Endothelial cell of umbilical vein (primary cell): ENCODE measurements at regions not wholly inside any gene's neighbourhood (a gene's known extent, or its start where the extent isn't known, plus 50 kb on each side); places are given as distances from the start of the nearest gene placed in this dataset.

Experiments used
- BruUV-seq: library from RNA; stranded (reverse); fragments of 400-500 nt; replicated peaks from 2 replicates; lab custom pipeline; 2021; lab: Mats Ljungman, UMichigan
- CTCF ChIA-PET: fragments of 300-600, 350-600 bp; sonication (Branson Sonifier 250); formaldehyde crosslinking; loops from one replicate; lab custom pipeline; 2021; ENCODE audit warnings: antibody characterized with exemption, inconsistent platforms; lab: Charles Lee
- POLR2A ChIA-PET: fragments of 300-600, 350-600 bp; sonication (Branson Sonifier 250); formaldehyde crosslinking; loops from one replicate; lab custom pipeline; 2021; ENCODE audit warnings: antibody characterized with exemption, inconsistent platforms; lab: Charles Lee
- DNase-seq: peaks from one replicate; pipeline ENCODE4 v3.0.0-alpha.2; 2011; ENCODE audit warnings: low read depth, low spot score
- FAIRE-seq: peaks from 2 replicates; lab custom pipeline; 2011; peaks lifted over from hg19 to GRCh38; lab: Jason Lieb, UNC
- H2AFZ ChIP-seq: 2 replicates; pipeline ENCODE4 v1.6.0; 2012; ENCODE audit warnings: low read depth, low read length, control low read depth, inconsistent platforms
- H3K27ac ChIP-seq: 2 replicates; pipeline ENCODE4 v1.5.1; 2011; ENCODE audit warnings: low read depth, mild to moderate bottlenecking, control low read depth, low read length, moderate library complexity; ENCODE audit not compliant: insufficient read depth
- H3K27me3 ChIP-seq, 2 experiments: 2 replicates each; pipeline versions ENCODE4 v1.6.0 to v1.6.1; 2011; ENCODE audit warnings: low read length in 2 of 2, mixed read lengths in 1 of 2; ENCODE audit not compliant: control insufficient read depth in 2 of 2, insufficient read depth in 2 of 2
- H3K36me3 ChIP-seq, 2 experiments: 2 replicates in 1 of 2; 3 replicates in 1 of 2; pipeline ENCODE4 v1.5.1; 2011; ENCODE audit warnings: low read length in 2 of 2, mild to moderate bottlenecking in 1 of 2, moderate library complexity in 1 of 2; ENCODE audit not compliant: control insufficient read depth in 2 of 2, insufficient read depth in 2 of 2; ENCODE audit errors: extremely low read depth in 1 of 2
- H3K4me1 ChIP-seq: 3 replicates; pipeline ENCODE4 v1.5.1; 2011; ENCODE audit warnings: mild to moderate bottlenecking, low read length; ENCODE audit not compliant: control insufficient read depth, insufficient read depth; ENCODE audit errors: extremely low read depth
- H3K4me2 ChIP-seq: 2 replicates; pipeline ENCODE4 v1.6.1; 2011; ENCODE audit warnings: low read length, control low read depth, mixed read lengths; ENCODE audit not compliant: insufficient read depth
- H3K4me3 ChIP-seq, 3 experiments: fragments of 200-600 bp in 1 of 3; sonication (generic), shearing (Covaris generic) in 1 of 3; replicated peaks in 1 of 3; 2 replicates each; pipeline ENCODE4 v1.5.1; 2011 to 2016; ENCODE audit warnings: control low read depth in 3 of 3, low read length in 3 of 3, mild to moderate bottlenecking in 2 of 3, inconsistent platforms in 1 of 3, low read depth in 1 of 3, moderate library complexity in 1 of 3; ENCODE audit not compliant: insufficient read depth in 1 of 3
- H3K79me2 ChIP-seq: 2 replicates; pipeline ENCODE4 v1.6.0; 2012; ENCODE audit warnings: low read length, inconsistent platforms; ENCODE audit not compliant: control insufficient read depth, insufficient read depth
- H3K9ac ChIP-seq: replicated peaks from 2 replicates; pipeline ENCODE3; 2011; ENCODE audit warnings: low read length, control low read depth; ENCODE audit not compliant: insufficient read depth; ENCODE audit errors: extremely low read depth
- H3K9me1 ChIP-seq: replicated peaks from 3 replicates; pipeline ENCODE4 v1.6.0; 2011; ENCODE audit warnings: mild to moderate bottlenecking, low read length; ENCODE audit not compliant: control insufficient read depth, insufficient read depth; ENCODE audit errors: extremely low read depth
- H3K9me3 ChIP-seq: replicated peaks from 2 replicates; pipeline ENCODE4 v1.5.1; 2012; ENCODE audit warnings: low read length, inconsistent platforms; ENCODE audit not compliant: control insufficient read depth, insufficient read depth
- H4K20me1 ChIP-seq: replicated peaks from 2 replicates; pipeline ENCODE3; 2011; ENCODE audit warnings: mild to moderate bottlenecking, low read length; ENCODE audit not compliant: control insufficient read depth, insufficient read depth; ENCODE audit errors: extremely low read depth
- EZH2 ChIP-seq: IDR thresholded peaks from 2 replicates; pipeline ENCODE4 v1.6.1; 2012; ENCODE audit warnings: borderline replicate concordance, low read depth, mild to moderate bottlenecking, moderate library complexity, low read length, inconsistent platforms; ENCODE audit not compliant: severe bottlenecking
- FOS ChIP-seq: IDR thresholded peaks from 2 replicates; pipeline ENCODE4 v1.6.1; 2011; ENCODE audit warnings: mild to moderate bottlenecking, low read length, moderate library complexity, borderline replicate concordance; ENCODE audit not compliant: insufficient read depth
- GATA2 ChIP-seq: IDR thresholded peaks from 2 replicates; pipeline ENCODE4 v1.7.0; 2011; ENCODE audit warnings: low read depth, mild to moderate bottlenecking, moderate library complexity, mixed read lengths, low read length; ENCODE audit not compliant: insufficient read length, insufficient read depth
- JUN ChIP-seq: IDR thresholded peaks from 2 replicates; pipeline ENCODE4 v1.6.1; 2011; ENCODE audit warnings: borderline replicate concordance, low read depth; ENCODE audit not compliant: insufficient read length, insufficient read depth
- MYC ChIP-seq: IDR thresholded peaks from one replicate; pipeline ENCODE4 v1.6.1; 2011; ENCODE audit warnings: mild to moderate bottlenecking, low read depth, low read length
- POLR2A ChIP-seq: IDR thresholded peaks from 2 replicates; pipeline ENCODE4 v1.6.1; 2012; ENCODE audit warnings: low read depth, mild to moderate bottlenecking, control low read depth, low read length
- POLR2AphosphoS5 ChIP-seq: IDR thresholded peaks from 2 replicates; pipeline ENCODE4 v1.6.1; 2012; ENCODE audit warnings: low read depth, mild to moderate bottlenecking, control low read depth, low read length, moderate library complexity; ENCODE audit not compliant: insufficient read depth
- dilution Hi-C: fragments of 300-500 bp; cut with MboI; formaldehyde crosslinking; loops from one replicate; pipeline ENCODE4 v1.15.0; 2019; ENCODE audit warnings: low sequenced_read_pairs; ENCODE audit not compliant: extremely low pct_ligation_motif_present
- intact Hi-C: fragments of 100-400 bp; cut with micrococcal nuclease; formaldehyde crosslinking; loops from one replicate; pipeline ENCODE4 v1.10.0; 2022
- TF ChIP-seq, protein P1 (sequence below): IDR thresholded peaks from 2 replicates; pipeline ENCODE4 v1.6.1; 2011; ENCODE audit not compliant: insufficient read depth, insufficient read length
- TF ChIP-seq, protein P2 (sequence below), 2 donors: IDR thresholded peaks; 1 replicate in 1 of 2; 2 replicates in 1 of 2; pipeline ENCODE4 v1.5.1; 2011; ENCODE audit warnings: low read length in 2 of 2, mild to moderate bottlenecking in 2 of 2, moderate library complexity in 2 of 2, control low read depth in 1 of 2, inconsistent platforms in 1 of 2, low read depth in 1 of 2; ENCODE audit not compliant: insufficient read depth in 1 of 2; ENCODE audit errors: extremely low read depth in 1 of 2

DNA sequence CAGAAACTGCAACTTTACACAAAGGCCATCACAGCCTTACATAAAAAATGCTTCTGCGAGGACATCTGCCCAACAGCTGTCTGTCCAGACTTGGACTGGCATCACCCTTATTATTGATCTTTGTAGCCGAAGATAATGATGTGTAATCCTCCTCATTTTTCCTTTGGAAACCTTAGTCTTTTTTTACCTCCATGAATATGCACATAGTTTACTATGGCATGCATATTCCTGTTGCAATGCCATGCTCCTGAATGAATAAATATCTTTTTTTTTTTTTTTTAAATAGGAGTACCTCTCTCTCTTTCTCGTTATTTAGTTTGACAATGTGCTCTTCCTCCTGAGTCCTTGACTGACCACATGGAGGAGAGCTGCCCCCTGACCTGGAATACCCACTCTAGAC is 409.6 kb upstream of the USP24 start:
- no peak overlapping the region for H3K27ac ChIP-seq

More for the DNA sequence above, 409.6 kb upstream of the USP24 start:
- Histone ChIP-seq H2AFZ (no peak overlapping the region), H3K36me3 (no peaks in the 10 kb centered on the region), H3K4me2 (no peak overlapping the region), H4K20me1 (no peaks in the 10 kb centered on the region), H3K9me3 (no peaks in the 10 kb centered on the region), H3K9me1 (no peaks in the 10 kb centered on the region), H3K4me1 (no peaks in the 10 kb centered on the region), H3K27me3 (no peaks in the 10 kb centered on the region), H3K9ac (no peak overlapping the region), H3K4me3 (no peak overlapping the region), H3K79me2 (no peaks in the 10 kb centered on the region)
- TF ChIP-seq, protein P1, sequence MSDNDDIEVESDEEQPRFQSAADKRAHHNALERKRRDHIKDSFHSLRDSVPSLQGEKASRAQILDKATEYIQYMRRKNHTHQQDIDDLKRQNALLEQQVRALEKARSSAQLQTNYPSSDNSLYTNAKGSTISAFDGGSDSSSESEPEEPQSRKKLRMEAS = no peak
- TF ChIP-seq EZH2 (no peak), FOS (no peak), JUN (no peak), POLR2AphosphoS5 (no peak), MYC (no peak), GATA2 (no peak), POLR2A (no peak)
- TF ChIP-seq, protein P2, sequence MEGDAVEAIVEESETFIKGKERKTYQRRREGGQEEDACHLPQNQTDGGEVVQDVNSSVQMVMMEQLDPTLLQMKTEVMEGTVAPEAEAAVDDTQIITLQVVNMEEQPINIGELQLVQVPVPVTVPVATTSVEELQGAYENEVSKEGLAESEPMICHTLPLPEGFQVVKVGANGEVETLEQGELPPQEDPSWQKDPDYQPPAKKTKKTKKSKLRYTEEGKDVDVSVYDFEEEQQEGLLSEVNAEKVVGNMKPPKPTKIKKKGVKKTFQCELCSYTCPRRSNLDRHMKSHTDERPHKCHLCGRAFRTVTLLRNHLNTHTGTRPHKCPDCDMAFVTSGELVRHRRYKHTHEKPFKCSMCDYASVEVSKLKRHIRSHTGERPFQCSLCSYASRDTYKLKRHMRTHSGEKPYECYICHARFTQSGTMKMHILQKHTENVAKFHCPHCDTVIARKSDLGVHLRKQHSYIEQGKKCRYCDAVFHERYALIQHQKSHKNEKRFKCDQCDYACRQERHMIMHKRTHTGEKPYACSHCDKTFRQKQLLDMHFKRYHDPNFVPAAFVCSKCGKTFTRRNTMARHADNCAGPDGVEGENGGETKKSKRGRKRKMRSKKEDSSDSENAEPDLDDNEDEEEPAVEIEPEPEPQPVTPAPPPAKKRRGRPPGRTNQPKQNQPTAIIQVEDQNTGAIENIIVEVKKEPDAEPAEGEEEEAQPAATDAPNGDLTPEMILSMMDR (IDR thresholded peaks at IDR 0.05; ENCODE audit: extremely low read depth in 1 of 2, insufficient read depth in 1 of 2, low read depth in 1 of 2, low read length in 2 of 2) = no peak
- POLR2A ChIA-PET = no interaction called here
- no TSS peak for BruUV-seq
- intact Hi-C loops = no loop called here
- FAIRE-seq (no peak), DNase-seq (no peak)
- dilution Hi-C loops = no loop called here
- CTCF ChIA-PET = interaction anchor here (1.5 kb wide), 1 partner anchor 16 kb away, joined by 3 read pairs; no protein-coding TSS in a partner anchor
